IgD-negative memory B cell (primary cell): ENCODE measurements at regions not wholly inside any gene's neighbourhood (a gene's known extent, or its start where the extent isn't known, plus 50 kb on each side); places are given as distances from the start of the nearest gene placed in this dataset.
"Not testable (repeated sequence)": the region's sequence is repeated elsewhere in the genome, so short reads cannot be mapped to it uniquely, and the experiment has no call there.

Source experiments
- H3K27ac Mint-ChIP-seq, 3 donors: one replicate each; pipeline ENCODE4 v1.8.0; 2020 to 2022; ENCODE audit warnings: mild to moderate bottlenecking in 3 of 3, mixed read lengths in 3 of 3, moderate library complexity in 1 of 3
- H3K27me3 Mint-ChIP-seq: one replicate; pipeline ENCODE4 v1.8.0; 2021; ENCODE audit warnings: mixed read lengths
- H3K36me3 Mint-ChIP-seq: one replicate; pipeline ENCODE4 v1.8.0; 2020; ENCODE audit warnings: mild to moderate bottlenecking, mixed read lengths
- H3K4me1 Mint-ChIP-seq, 3 donors: one replicate each; pipeline ENCODE4 v1.8.0; 2020 to 2022; ENCODE audit warnings: mixed read lengths in 3 of 3, mild to moderate bottlenecking in 1 of 3
- H3K4me3 Mint-ChIP-seq, 4 donors: one replicate each; pipeline ENCODE4 v1.8.0; 2020 to 2022; ENCODE audit warnings: mild to moderate bottlenecking in 4 of 4, mixed read lengths in 4 of 4, moderate library complexity in 3 of 4
- H3K9me3 Mint-ChIP-seq, 3 donors: one replicate each; pipeline ENCODE4 v1.8.0; 2020 to 2021; ENCODE audit warnings: mixed read lengths in 3 of 3, mild to moderate bottlenecking in 1 of 3

- Mint-ChIP-seq H3K9me3 (no peaks in the 10 kb centered on the region), H3K27ac (no peak overlapping the region), H3K4me3 (no peak overlapping the region), H3K27me3 (no peaks in the 10 kb centered on the region), H3K4me1 (no peaks in the 10 kb centered on the region), H3K36me3 (peaks cover 2% of the 10 kb centered on the region)
These were observed 207.6 kb downstream of the BUB3 start for GRCh38 chr10:123361832-123362231.

- Mint-ChIP-seq H3K27me3 (no peaks in the 10 kb centered on the region), H3K36me3 (peaks cover 3% of the 10 kb centered on the region), H3K27ac (no peak overlapping the region), H3K4me1 (no peaks in the 10 kb centered on the region), H3K4me3 (no peak overlapping the region), H3K9me3 (peaks cover 0 to 15% (median 1%) of the 10 kb centered on the region in 3 donors)
These were observed 213.0 kb downstream of the BUB3 start for GRCh38 chr10:123367195-123367594.

GRCh38 chr10:123371626-123372025 lies 217.4 kb downstream of the BUB3 start:
- peaks cover 0 to 15% (median 1%) of the 10 kb centered on the region in 3 donors for H3K9me3 Mint-ChIP-seq
- not testable (repeated sequence) for H3K27ac Mint-ChIP-seq, H3K36me3 Mint-ChIP-seq, H3K4me1 Mint-ChIP-seq, H3K4me3 Mint-ChIP-seq, H3K27me3 Mint-ChIP-seq

GRCh38 chr10:123373591-123373990 lies 219.4 kb downstream of the BUB3 start:
- Mint-ChIP-seq H3K27me3 (peaks cover 2% of the 10 kb centered on the region), H3K4me3 (no peak overlapping the region), H3K4me1 (no peaks in the 10 kb centered on the region), H3K36me3 (peaks cover 2% of the 10 kb centered on the region), H3K27ac (no peak overlapping the region), H3K9me3 (peaks cover 0 to 15% (median 0%) of the 10 kb centered on the region in 3 donors)

- H3K27me3 Mint-ChIP-seq = peaks cover 3% of the 10 kb centered on the region
- no peak overlapping the region for H3K4me3 Mint-ChIP-seq
- no peaks in the 10 kb centered on the region for H3K4me1 Mint-ChIP-seq
- no peak overlapping the region for H3K27ac Mint-ChIP-seq
- H3K36me3 Mint-ChIP-seq = no peaks in the 10 kb centered on the region
- peaks cover 0 to 11% (median 0%) of the 10 kb centered on the region in 3 donors for H3K9me3 Mint-ChIP-seq
These were observed 220.9 kb downstream of the BUB3 start for GRCh38 chr10:123375097-123375496.

GRCh38 chr10:123375738-123376137 lies 221.5 kb downstream of the BUB3 start:
- H3K27me3 Mint-ChIP-seq = peaks cover 3% of the 10 kb centered on the region
- H3K4me3 Mint-ChIP-seq = no peak overlapping the region
- no peaks in the 10 kb centered on the region for H3K36me3 Mint-ChIP-seq
- no peak overlapping the region for H3K27ac Mint-ChIP-seq
- H3K4me1 Mint-ChIP-seq = peaks cover 0 to 3% (median 0%) of the 10 kb centered on the region in 3 donors
- peaks cover 0 to 6% (median 0%) of the 10 kb centered on the region in 3 donors for H3K9me3 Mint-ChIP-seq

- Mint-ChIP-seq H3K27me3 (peaks cover 3% of the 10 kb centered on the region), H3K36me3 (no peaks in the 10 kb centered on the region), H3K27ac (no peak overlapping the region), H3K4me3 (no peak overlapping the region), H3K9me3 (no peaks in the 10 kb centered on the region), H3K4me1 (peaks cover 0 to 3% (median 2%) of the 10 kb centered on the region in 3 donors)
These were observed 223.7 kb downstream of the BUB3 start for GRCh38 chr10:123377883-123378282.

GRCh38 chr10:123378302-123378701 lies 224.1 kb downstream of the BUB3 start:
- Mint-ChIP-seq H3K27ac (no peak overlapping the region), H3K9me3 (no peaks in the 10 kb centered on the region), H3K27me3 (peaks cover 3% of the 10 kb centered on the region), H3K36me3 (no peaks in the 10 kb centered on the region), H3K4me3 (no peak overlapping the region), H3K4me1 (peaks cover 0 to 3% (median 2%) of the 10 kb centered on the region in 3 donors)

GRCh38 chr10:123379156-123379555 lies 225.0 kb downstream of the BUB3 start:
- Mint-ChIP-seq H3K27me3 (peaks cover 3% of the 10 kb centered on the region), H3K9me3 (no peaks in the 10 kb centered on the region), H3K27ac (no peak overlapping the region), H3K36me3 (peaks cover under 1% of the 10 kb centered on the region), H3K4me1 (peaks cover 0 to 3% (median 2%) of the 10 kb centered on the region in 3 donors), H3K4me3 (no peak overlapping the region)

- peaks cover 0 to 3% (median 2%) of the 10 kb centered on the region in 3 donors for H3K4me1 Mint-ChIP-seq
- H3K27ac Mint-ChIP-seq = no peak overlapping the region
- no peak overlapping the region for H3K4me3 Mint-ChIP-seq
These were observed 226.4 kb downstream of the BUB3 start for GRCh38 chr10:123380491-123381085.

GRCh38 chr10:123381224-123381623 lies 227.0 kb downstream of the BUB3 start:
- no peak overlapping the region for H3K4me3 Mint-ChIP-seq
- peaks cover 1% of the 10 kb centered on the region for H3K27me3 Mint-ChIP-seq
- H3K36me3 Mint-ChIP-seq = peaks cover 2% of the 10 kb centered on the region
- H3K4me1 Mint-ChIP-seq = peaks cover 0 to 3% (median 2%) of the 10 kb centered on the region in 3 donors
- no peak overlapping the region for H3K27ac Mint-ChIP-seq
- H3K9me3 Mint-ChIP-seq = peaks cover 2 to 7% (median 2%) of the 10 kb centered on the region in 3 donors

More at GRCh38 chr10:123380491-123381085, 226.4 kb downstream of the BUB3 start:
- Mint-ChIP-seq H3K36me3 (peaks cover 2% of the 10 kb centered on the region), H3K27me3 (peaks cover 1% of the 10 kb centered on the region), H3K9me3 (peaks cover 0 to 2% (median 0%) of the 10 kb centered on the region in 3 donors)

GRCh38 chr10:123382491-123382890 lies 228.3 kb downstream of the BUB3 start:
- peaks cover 2 to 11% (median 5%) of the 10 kb centered on the region in 3 donors for H3K9me3 Mint-ChIP-seq
- H3K36me3 Mint-ChIP-seq = peaks cover 2% of the 10 kb centered on the region
- peaks cover 0 to 3% (median 2%) of the 10 kb centered on the region in 3 donors for H3K4me1 Mint-ChIP-seq
- H3K27ac Mint-ChIP-seq = no peak overlapping the region
- peaks cover 1% of the 10 kb centered on the region for H3K27me3 Mint-ChIP-seq
- no peak overlapping the region for H3K4me3 Mint-ChIP-seq

GRCh38 chr10:123385508-123386080 lies 231.4 kb downstream of the BUB3 start:
- no peak overlapping the region for H3K27ac Mint-ChIP-seq
- H3K9me3 Mint-ChIP-seq = peaks cover 7 to 18% (median 7%) of the 10 kb centered on the region in 3 donors
- no peaks in the 10 kb centered on the region for H3K27me3 Mint-ChIP-seq
- H3K4me1 Mint-ChIP-seq = peaks cover 0 to 2% (median under 1%) of the 10 kb centered on the region in 3 donors
- H3K36me3 Mint-ChIP-seq = peaks cover 8% of the 10 kb centered on the region
- H3K4me3 Mint-ChIP-seq = no peak overlapping the region

- Mint-ChIP-seq H3K27me3 (no peaks in the 10 kb centered on the region), H3K27ac (no peak overlapping the region), H3K4me3 (no peak overlapping the region), H3K36me3 (peaks cover 6% of the 10 kb centered on the region), H3K9me3 (peaks cover 7 to 18% (median 7%) of the 10 kb centered on the region in 3 donors), H3K4me1 (peaks cover 0 to 4% (median 3%) of the 10 kb centered on the region in 3 donors)
These were observed 235.3 kb downstream of the BUB3 start for GRCh38 chr10:123389520-123389919.

GRCh38 chr10:123390332-123390731 lies 236.1 kb downstream of the BUB3 start:
- peaks cover 0 to 4% (median 3%) of the 10 kb centered on the region in 3 donors for H3K4me1 Mint-ChIP-seq
- H3K36me3 Mint-ChIP-seq = peaks cover 6% of the 10 kb centered on the region
- peaks cover 7 to 18% (median 7%) of the 10 kb centered on the region in 3 donors for H3K9me3 Mint-ChIP-seq
- no peak overlapping the region for H3K27ac Mint-ChIP-seq
- H3K27me3 Mint-ChIP-seq = no peaks in the 10 kb centered on the region
- H3K4me3 Mint-ChIP-seq = no peak overlapping the region

- Mint-ChIP-seq H3K4me3 (peak overlapping the region in 2 of 4 donors; percentile 65 to 78), H3K36me3 (peaks cover 6% of the 10 kb centered on the region), H3K9me3 (peaks cover 7 to 13% (median 7%) of the 10 kb centered on the region in 3 donors), H3K27me3 (no peaks in the 10 kb centered on the region), H3K27ac (peak overlapping the region in 1 of 3 donors; percentile 24), H3K4me1 (peaks cover 0 to 4% (median 3%) of the 10 kb centered on the region in 3 donors)
These were observed 236.7 kb downstream of the BUB3 start for GRCh38 chr10:123390874-123391273.
